HEK293T (cell line): ENCODE measurements at regions not wholly inside any gene's neighbourhood (a gene's known extent, or its start where the extent isn't known, plus 50 kb on each side); places are given as distances from the start of the nearest gene placed in this dataset.

Experiments used
- CTCF ChIA-PET: fragments of 350-600 bp; formaldehyde crosslinking; extraction: SDS; loops from one replicate; lab custom pipeline; 2021; ENCODE audit warnings: antibody characterized with exemption, inconsistent platforms; lab: Yijun Ruan, JAX
- POLR2A ChIA-PET: fragments of 350-600 bp; formaldehyde crosslinking; extraction: SDS; loops from one replicate; lab custom pipeline; 2020; ENCODE audit warnings: antibody characterized with exemption, inconsistent platforms; lab: Yijun Ruan, JAX
- DNase-seq: peaks from one replicate; pipeline ENCODE4 v3.0.0; 2012; ENCODE audit warnings: mixed read lengths; ENCODE audit errors: extremely low spot score
- ARNT ChIP-seq: fragments of 450-650 bp; IDR thresholded peaks from 2 replicates; pipeline ENCODE4 v1.6.1; 2017; ENCODE audit warnings: mild to moderate bottlenecking
- BHLHE40 ChIP-seq: fragments of 450-650 bp; IDR thresholded peaks from 2 replicates; pipeline ENCODE4 v1.6.1; 2016; ENCODE audit warnings: mild to moderate bottlenecking, moderate library complexity, borderline replicate concordance
- CTBP1 ChIP-seq: fragments of 450-650 bp; IDR thresholded peaks from 2 replicates; pipeline ENCODE4 v1.6.1; 2016; ENCODE audit warnings: borderline replicate concordance
- ELF4 ChIP-seq: fragments of 450-650 bp; IDR thresholded peaks from 2 replicates; pipeline ENCODE4 v1.6.1; 2017; ENCODE audit warnings: antibody characterized with exemption
- FOXA1 ChIP-seq: fragments of 450-650 bp; IDR thresholded peaks from 2 replicates; pipeline ENCODE4 v1.6.1; 2016; ENCODE audit warnings: mild to moderate bottlenecking
- FOXK2 ChIP-seq: fragments of 450-650 bp; IDR thresholded peaks from 2 replicates; pipeline ENCODE4 v1.6.1; 2016; ENCODE audit warnings: mild to moderate bottlenecking
- FOXM1 ChIP-seq: fragments of 450-650 bp; IDR thresholded peaks from 2 replicates; pipeline ENCODE4 v1.6.1; 2017; ENCODE audit warnings: mild to moderate bottlenecking, borderline replicate concordance
- HDGF ChIP-seq: fragments of 450-650 bp; IDR thresholded peaks from 2 replicates; pipeline ENCODE4 v1.6.1; 2017; ENCODE audit warnings: antibody characterized with exemption, borderline replicate concordance
- L3MBTL2 ChIP-seq: fragments of 450-650 bp; conservative IDR thresholded peaks from 2 replicates; pipeline ENCODE4 v1.6.1; 2016; ENCODE audit warnings: mild to moderate bottlenecking
- LEF1 ChIP-seq: fragments of 450-650 bp; IDR thresholded peaks from 2 replicates; pipeline ENCODE4 v1.6.1; 2017; ENCODE audit warnings: mild to moderate bottlenecking, borderline replicate concordance
- NFRKB ChIP-seq: fragments of 450-650 bp; IDR thresholded peaks from 2 replicates; pipeline ENCODE4 v1.6.1; 2016; ENCODE audit warnings: mild to moderate bottlenecking, moderate library complexity
- SP1 ChIP-seq: fragments of 450-650 bp; IDR thresholded peaks from 2 replicates; pipeline ENCODE4 v1.6.1; 2017
- SUZ12 ChIP-seq: fragments of 450-650 bp; IDR thresholded peaks from 2 replicates; pipeline ENCODE4 v1.6.1; 2016; ENCODE audit warnings: mild to moderate bottlenecking
- TARDBP ChIP-seq: fragments of 450-650 bp; IDR thresholded peaks from 2 replicates; pipeline ENCODE4 v1.6.1; 2016
- ZNF384 ChIP-seq: fragments of 450-650 bp; IDR thresholded peaks from 2 replicates; pipeline ENCODE4 v1.6.1; 2016
- TF ChIP-seq, protein P1 (sequence below): fragments of 450-650 bp; IDR thresholded peaks from 2 replicates; pipeline ENCODE4 v1.6.1; 2016

DNA sequence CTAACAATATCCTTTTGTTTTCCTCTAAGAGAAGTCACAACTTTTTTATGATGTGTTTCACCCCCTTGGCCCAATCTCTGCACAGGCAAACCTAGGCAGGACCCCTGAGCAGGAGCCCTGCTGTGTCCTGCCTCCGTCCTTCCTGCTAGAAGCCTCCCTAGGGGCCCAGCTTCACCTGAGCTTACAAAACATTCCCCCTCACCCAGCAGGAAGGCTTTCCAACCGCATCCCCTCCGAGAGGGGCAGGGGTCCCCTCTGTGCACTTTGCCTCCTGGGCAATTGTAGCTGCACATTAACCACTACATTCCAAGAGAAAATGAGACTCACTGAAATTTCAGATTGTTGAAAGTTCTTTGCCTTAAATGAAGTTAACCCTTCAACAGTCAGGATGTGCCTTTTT lies 176.2 kb downstream of the IRX2 start:
- CTCF ChIA-PET = no interaction called here
- TF ChIP-seq ARNT (no peak), SP1 (no peak), FOXK2 (no peak), LEF1 (no peak), FOXM1 (no peak)
- TF ChIP-seq, protein P1, sequence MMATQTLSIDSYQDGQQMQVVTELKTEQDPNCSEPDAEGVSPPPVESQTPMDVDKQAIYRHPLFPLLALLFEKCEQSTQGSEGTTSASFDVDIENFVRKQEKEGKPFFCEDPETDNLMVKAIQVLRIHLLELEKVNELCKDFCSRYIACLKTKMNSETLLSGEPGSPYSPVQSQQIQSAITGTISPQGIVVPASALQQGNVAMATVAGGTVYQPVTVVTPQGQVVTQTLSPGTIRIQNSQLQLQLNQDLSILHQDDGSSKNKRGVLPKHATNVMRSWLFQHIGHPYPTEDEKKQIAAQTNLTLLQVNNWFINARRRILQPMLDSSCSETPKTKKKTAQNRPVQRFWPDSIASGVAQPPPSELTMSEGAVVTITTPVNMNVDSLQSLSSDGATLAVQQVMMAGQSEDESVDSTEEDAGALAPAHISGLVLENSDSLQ = no peak
- DNase-seq = no peak
- POLR2A ChIA-PET = no interaction called here

DNA sequence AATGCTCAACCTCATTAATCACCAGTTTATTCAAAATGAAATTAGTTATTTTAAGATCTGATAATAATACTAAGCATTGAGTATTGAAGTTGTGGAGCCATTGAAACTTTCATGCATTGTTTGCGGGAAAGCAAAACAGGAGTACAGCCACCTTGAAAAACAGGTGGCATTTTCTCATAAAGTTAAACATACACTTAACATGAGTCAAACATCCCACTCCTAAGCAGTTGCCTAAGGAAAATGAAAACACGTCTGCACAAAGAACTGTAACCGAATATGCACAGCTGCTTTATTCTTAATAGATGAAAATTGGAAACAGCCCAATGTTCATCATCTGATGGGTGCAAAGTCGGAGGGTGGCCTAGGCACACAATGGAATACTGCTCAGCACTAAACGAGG lies 177.3 kb downstream of the IRX2 start:
- ChIA-PET POLR2A (no interaction called here), CTCF (no interaction called here)
- DNase-seq = no peak
- no peak for TF ChIP-seq SUZ12

DNA sequence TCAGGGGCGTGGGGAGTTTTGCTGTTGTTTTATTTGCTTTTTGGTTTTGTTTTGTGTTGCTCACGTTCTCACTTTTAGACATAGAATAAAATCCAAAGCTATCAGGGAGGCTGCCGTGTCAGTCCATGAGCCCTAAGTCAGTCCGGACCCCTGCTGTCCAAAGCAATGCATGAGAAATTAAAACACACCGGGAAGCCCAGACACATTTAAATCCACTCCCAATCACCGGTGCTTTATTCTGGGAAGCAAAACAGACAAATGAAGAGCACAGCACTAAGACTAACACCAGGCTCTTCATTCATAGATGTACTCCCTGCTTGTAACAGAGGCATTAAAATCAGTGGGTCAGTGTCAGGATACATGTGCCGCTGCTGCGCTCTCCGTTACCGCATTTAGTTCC lies 180.9 kb downstream of the IRX2 start:
- no peak for DNase-seq
- ChIA-PET CTCF (no interaction called here), POLR2A (no interaction called here)
- TF ChIP-seq TARDBP (no peak), ZNF384 (no peak), SUZ12 (no peak), FOXA1 (no peak), LEF1 (no peak), ARNT (no peak), FOXM1 (no peak), L3MBTL2 (no peak), FOXK2 (no peak), BHLHE40 (no peak), NFRKB (no peak), HDGF (no peak), ELF4 (no peak)
- TF ChIP-seq, protein P1 = no peak

DNA sequence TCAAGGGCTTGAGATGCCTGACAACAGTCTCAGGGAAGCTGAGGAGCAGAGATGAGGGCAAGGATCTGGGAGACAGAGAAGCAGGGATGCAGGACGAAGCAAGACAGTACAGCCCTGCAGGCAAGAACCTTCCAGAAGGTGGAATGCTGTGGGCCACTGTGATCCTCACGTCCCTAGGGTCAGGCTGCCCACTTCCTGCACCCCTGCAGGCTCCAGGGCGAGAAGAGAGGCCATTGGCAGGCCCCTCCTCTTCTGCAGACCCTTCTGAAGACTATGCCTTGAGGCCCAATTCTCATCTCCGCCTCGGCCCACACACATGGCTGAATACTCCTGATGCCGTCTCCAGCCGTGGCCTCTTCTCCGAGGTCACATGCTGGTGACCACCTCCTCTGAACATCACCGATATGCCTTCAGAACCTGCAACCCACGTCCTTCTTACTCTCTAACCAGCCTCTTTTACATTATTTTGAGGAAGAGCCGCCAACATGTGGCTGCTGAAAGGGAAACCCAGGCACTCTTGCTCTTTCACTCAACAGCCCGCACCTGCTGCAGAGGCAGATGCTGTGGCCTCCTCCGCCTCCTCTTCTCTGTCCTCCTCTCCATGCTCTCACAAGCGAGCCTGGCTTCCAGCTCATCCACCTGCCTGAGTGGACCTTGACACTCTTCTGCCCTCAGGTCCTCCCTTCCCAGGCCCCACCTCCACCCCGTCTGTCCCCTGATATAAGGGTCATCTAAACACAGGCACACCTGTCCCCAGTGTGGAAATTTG lies 181.5 kb downstream of the IRX2 start:
- no peak for TF ChIP-seq FOXM1
- TF ChIP-seq L3MBTL2 = no peak
- no peak for TF ChIP-seq FOXK2
- TF ChIP-seq FOXA1 = no peak
- TF ChIP-seq CTBP1 = no peak
- no peak for TF ChIP-seq NFRKB
- no peak for TF ChIP-seq ELF4
- ChIA-PET CTCF (no interaction called here), POLR2A (no interaction called here)
- no peak for DNase-seq

DNA sequence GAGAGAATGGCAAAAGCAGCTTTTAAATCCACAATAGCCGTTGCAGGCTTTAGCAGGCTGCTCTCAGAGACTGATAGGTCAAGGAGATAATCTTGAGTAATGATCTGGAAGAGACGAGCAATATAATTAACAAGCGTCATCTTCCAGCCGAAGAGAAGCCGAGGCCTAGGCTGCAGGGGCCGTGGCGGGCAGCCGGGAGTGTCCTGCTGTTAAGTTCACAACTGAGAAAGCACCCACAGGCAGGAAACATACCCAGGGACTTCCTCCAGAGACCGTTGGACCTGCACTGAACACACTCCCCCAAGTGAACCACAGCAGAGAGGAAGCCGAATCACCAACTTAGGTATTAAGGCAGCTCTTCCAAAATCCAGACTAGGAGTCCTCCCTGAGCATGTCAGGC lies 182.3 kb downstream of the IRX2 start:
- ChIA-PET CTCF (no interaction called here), POLR2A (no interaction called here)
- no peak for DNase-seq
- TF ChIP-seq BHLHE40 (no peak), NFRKB (no peak), ZNF384 (no peak), HDGF (no peak), LEF1 (no peak), FOXA1 (no peak), ARNT (no peak), FOXK2 (no peak), TARDBP (no peak), L3MBTL2 (no peak), SUZ12 (no peak)

DNA sequence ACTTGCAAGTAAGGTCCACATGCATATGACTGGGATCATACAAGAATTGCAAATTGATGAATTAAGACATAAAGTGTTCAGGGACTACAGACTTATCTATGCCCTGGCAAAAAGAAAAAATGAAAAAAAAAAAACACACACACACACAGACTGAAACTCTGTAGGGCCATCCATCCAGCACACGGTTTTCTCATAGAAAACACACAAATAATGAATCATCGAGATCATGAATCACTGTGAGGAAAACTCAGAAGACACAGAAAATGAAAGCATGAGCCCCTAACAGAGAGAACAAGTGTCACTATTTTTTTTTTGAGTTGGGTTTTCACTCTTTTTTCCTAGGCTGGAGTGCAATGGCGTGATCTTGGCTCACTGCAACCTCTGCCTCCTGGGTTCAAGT lies 185.2 kb downstream of the IRX2 start:
- TF ChIP-seq TARDBP (no peak), FOXK2 (no peak), ELF4 (no peak)
- TF ChIP-seq, protein P1 = no peak

DNA sequence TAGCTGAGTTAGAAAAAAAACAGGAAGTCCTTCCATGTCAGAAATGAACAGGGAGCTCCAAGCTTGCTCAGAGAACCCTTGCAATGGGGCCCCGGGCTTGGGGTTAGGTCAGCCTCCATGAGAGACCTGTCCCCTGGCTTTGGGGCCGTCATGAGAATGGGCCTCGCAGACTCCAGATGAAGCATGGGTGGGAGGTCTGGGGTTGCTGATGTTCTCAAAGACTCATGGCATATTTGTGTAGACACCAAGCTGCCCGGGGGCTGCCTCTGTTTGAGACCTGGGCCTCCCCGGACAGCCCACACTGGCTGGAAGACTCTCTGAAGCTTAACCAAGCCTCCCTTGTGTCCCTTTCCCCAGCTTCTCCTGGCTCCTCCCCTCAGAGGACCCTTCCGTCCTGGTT lies 186.3 kb downstream of the IRX2 start:
- no peak for TF ChIP-seq HDGF
- no peak for TF ChIP-seq FOXM1
- no peak for TF ChIP-seq SUZ12
- TF ChIP-seq, protein P1 = no peak
- TF ChIP-seq BHLHE40 = no peak
- TF ChIP-seq FOXK2 = no peak
- no peak for TF ChIP-seq SP1
- DNase-seq = no peak
- POLR2A ChIA-PET = no interaction called here
- CTCF ChIA-PET = interaction anchor here (0.7 kb wide), 1 partner anchor 638 kb away, joined by 3 read pairs; no protein-coding TSS in a partner anchor

More for the DNA sequence above, 185.2 kb downstream of the IRX2 start:
- ChIA-PET CTCF (no interaction called here), POLR2A (no interaction called here)
- no peak for DNase-seq
